ENCODE measurements at regions not wholly inside any gene's neighbourhood (a gene's known extent, or its start where the extent isn't known, plus 50 kb on each side); places are given as distances from the start of the nearest gene placed in this dataset.
A peak's percentile ranks its signal among the peaks of the same experiment; 100 is the strongest.
"Not testable (repeated sequence)": the region's sequence is repeated elsewhere in the genome, so short reads cannot be mapped to it uniquely, and the experiment has no call there.

DNA sequence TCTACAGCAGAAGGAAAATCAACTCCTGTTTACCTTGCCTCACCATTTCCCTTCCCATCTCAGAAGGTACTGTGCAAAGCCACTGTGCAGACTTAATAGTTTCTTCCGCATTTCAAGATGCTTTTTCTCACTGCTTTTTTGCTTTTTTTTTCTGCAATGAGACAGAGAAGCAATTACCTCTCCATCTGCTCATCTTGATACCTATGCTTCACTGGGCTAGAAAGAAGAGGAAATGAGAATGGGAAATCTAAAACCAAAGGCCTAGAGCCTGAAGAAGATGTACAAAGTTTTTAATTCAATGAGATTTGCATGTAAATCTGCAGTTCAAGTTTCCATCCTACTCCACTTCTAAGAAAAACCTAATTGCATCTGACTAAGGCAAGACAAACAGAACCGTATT is 238.1 kb upstream of the SETMAR start:
- Mint-ChIP-seq H3K27ac (no peak overlapping the region), H3K27me3 (no peaks in the 10 kb centered on the region), H3K4me1 (ENCODE audit: low read depth in 2 of 2) (no peaks in the 10 kb centered on the region), H3K9me3 (peaks cover 0 to 2% of the 10 kb centered on the region in 2 donors), H3K4me3 (no peak overlapping the region), H3K36me3 (ENCODE audit: insufficient read depth) (peaks cover 3% of the 10 kb centered on the region)
- no peak for DNase-seq
- peak; percentile 26 for ATAC-seq (replicated peaks)

DNA sequence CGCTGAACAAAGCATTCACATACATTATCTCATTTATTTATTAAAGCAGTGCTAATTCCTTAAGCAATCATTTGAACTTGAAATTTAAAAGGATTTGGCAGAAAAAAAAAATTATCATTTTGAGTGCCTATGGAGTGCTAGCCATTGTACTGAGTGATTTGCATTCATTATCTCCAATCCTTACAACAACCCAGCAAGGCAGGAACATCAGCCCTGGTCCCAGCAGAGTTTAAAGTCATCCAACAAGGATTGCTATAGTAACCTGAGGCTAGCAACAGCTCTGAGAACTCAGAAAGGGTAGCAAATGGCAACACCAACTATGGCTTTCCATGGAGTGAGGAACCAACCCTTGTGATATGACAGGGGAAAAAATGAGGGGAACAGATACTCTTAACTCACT is 237.6 kb upstream of the SETMAR start:
- no peak for ATAC-seq (replicated peaks)
- DNase-seq: no peak
- H3K4me3 Mint-ChIP-seq: no peak overlapping the region
- H3K4me1 Mint-ChIP-seq (ENCODE audit: low read depth in 2 of 2): no peaks in the 10 kb centered on the region
- H3K27ac Mint-ChIP-seq: no peak overlapping the region
- H3K9me3 Mint-ChIP-seq: peaks cover 0 to 2% of the 10 kb centered on the region in 2 donors
- H3K36me3 Mint-ChIP-seq (ENCODE audit: insufficient read depth): peaks cover 3% of the 10 kb centered on the region
- H3K27me3 Mint-ChIP-seq: no peaks in the 10 kb centered on the region

DNA sequence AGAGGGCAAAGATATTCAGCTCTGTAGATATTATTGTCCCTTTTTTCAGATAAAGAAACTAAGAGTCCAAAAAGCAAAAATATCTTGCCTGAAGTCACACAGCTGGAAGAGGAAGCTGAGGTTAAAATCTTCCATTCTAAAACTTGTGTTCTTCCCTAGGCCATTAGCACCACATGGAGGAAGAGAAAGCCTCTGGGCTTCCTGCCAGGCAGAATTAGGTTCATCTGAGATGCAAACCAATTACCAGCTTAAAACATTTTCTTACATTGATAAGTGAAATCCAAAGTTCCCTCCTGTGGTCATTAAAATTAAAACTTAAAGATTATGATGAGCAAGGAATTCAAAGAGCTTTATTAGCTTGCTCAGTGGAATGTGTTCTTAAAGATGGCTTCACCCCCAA is 235.3 kb upstream of the SETMAR start:
- no peak for DNase-seq
- Mint-ChIP-seq H3K4me3 (no peak overlapping the region), H3K27me3 (no peaks in the 10 kb centered on the region), H3K4me1 (ENCODE audit: low read depth in 2 of 2) (no peaks in the 10 kb centered on the region), H3K27ac (no peak overlapping the region), H3K9me3 (peaks cover 5 to 7% of the 10 kb centered on the region in 2 donors), H3K36me3 (ENCODE audit: insufficient read depth) (peaks cover 3% of the 10 kb centered on the region)
- no peak for ATAC-seq (replicated peaks)

DNA sequence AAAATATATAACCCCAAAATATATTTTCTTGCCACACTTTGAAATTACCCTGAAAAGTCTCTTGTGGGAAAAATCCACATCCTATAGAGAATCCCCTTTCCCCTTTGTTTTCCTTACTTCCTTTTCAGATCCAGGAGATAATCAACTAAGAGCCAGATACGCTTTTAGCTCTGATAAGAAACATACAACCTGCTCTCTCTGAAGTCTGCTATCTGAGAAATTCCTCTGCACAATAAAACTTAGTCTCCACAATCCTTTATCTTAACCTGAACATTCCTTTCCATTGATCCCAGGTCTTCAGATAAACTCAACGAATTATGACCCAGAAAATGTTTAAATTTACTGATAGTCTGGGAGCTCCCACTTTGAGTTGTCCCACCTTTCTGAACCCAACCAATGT is 233.4 kb upstream of the SETMAR start:
- peaks cover 8 to 9% of the 10 kb centered on the region in 2 donors for H3K9me3 Mint-ChIP-seq
- H3K27me3 Mint-ChIP-seq: no peaks in the 10 kb centered on the region
- DNase-seq: no peak
- ATAC-seq (replicated peaks): no peak
- peaks cover 3% of the 10 kb centered on the region for H3K36me3 Mint-ChIP-seq (ENCODE audit: insufficient read depth)
- no peaks in the 10 kb centered on the region for H3K4me1 Mint-ChIP-seq (ENCODE audit: low read depth in 2 of 2)
- no peak overlapping the region for H3K4me3 Mint-ChIP-seq
- H3K27ac Mint-ChIP-seq: no peak overlapping the region

DNA sequence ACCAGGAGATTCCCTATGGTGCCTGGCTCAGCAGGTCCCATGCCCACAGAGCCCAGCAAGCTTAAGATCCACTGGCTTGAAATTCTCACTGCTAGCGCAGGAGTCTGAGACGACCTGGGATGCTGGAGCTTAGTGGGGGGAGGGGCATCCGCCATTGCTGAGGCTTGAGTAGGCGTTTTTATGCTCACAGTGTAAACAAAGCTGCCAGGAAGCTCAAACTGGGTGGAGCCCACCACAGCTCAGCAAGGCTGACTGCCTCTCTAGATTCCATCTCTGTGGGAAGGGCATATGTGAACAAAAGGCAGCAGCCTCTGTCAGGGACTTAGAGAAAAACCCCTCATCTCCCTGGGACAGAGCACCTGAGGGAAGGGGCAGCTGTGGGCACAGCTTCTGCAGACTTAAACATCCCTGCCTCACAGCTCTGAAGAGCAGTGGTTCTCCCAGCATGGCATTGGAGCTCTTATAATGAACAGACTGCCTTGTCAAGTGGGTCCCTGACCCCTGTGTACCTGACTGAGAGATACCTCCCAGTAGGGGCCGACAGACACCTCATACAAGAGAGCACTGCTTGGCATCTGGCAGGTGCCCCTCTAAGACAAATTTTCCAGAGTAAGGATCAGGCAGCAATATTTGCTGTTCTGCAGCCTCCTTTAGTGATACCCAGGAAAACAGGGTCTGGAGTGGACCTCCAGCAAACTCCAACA is 231.5 kb upstream of the SETMAR start:
- H3K27ac Mint-ChIP-seq: no peak overlapping the region
- H3K27me3 Mint-ChIP-seq: no peaks in the 10 kb centered on the region
- no peaks in the 10 kb centered on the region for H3K4me1 Mint-ChIP-seq (ENCODE audit: low read depth in 2 of 2)
- H3K4me3 Mint-ChIP-seq: no peak overlapping the region
- H3K9me3 Mint-ChIP-seq: peaks cover 9 to 16% of the 10 kb centered on the region in 2 donors
- peaks cover 3% of the 10 kb centered on the region for H3K36me3 Mint-ChIP-seq (ENCODE audit: insufficient read depth)
- ATAC-seq (replicated peaks): no peak
- DNase-seq: no peak

DNA sequence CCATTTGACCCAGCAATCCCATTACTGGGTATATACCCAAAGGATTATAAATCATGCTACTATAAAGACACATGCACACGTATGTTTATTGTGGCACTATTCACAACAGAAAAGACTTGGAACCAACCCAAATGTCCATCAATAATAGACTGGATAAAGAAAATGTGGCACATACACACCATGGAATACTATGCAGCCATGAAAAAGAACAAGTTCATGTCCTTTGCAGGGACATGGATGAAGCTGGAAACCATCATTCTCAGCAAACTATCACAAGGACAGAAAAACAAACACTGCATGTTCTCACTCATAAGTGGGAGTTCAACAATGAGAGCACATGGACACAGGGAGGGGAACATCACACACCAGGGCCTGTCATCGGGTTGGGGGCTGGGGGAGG is 225.9 kb upstream of the SETMAR start:
- H3K27ac Mint-ChIP-seq; ATAC-seq (replicated peaks); H3K27me3 Mint-ChIP-seq; H3K4me1 Mint-ChIP-seq (ENCODE audit: low read depth in 2 of 2); DNase-seq; H3K36me3 Mint-ChIP-seq (ENCODE audit: insufficient read depth); H3K4me3 Mint-ChIP-seq: not testable (repeated sequence)
- H3K9me3 Mint-ChIP-seq: peaks cover 10 to 14% of the 10 kb centered on the region in 2 donors

DNA sequence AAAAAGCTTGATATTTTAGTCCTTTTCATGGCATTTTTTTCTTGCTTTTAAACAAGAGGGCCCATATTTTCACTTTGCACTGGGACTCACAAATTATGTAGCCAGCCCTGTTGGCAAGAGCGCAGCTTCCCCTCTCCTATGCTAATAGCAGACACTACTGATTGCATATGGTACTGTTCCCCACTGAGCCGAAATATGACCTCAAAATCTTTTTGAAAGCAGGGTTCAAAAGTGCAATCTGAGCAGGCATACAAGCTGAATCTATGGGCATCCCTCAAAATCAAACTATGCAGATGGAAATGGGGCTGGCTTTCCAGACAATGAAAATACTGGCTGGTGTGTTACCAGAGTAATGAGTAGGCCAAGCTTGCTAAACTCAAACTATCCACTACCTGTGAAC is 225.2 kb upstream of the SETMAR start:
- no peaks in the 10 kb centered on the region for H3K27me3 Mint-ChIP-seq
- no peak overlapping the region for H3K4me3 Mint-ChIP-seq
- no peaks in the 10 kb centered on the region for H3K4me1 Mint-ChIP-seq (ENCODE audit: low read depth in 2 of 2)
- H3K27ac Mint-ChIP-seq: no peak overlapping the region
- H3K9me3 Mint-ChIP-seq: peaks cover 5 to 8% of the 10 kb centered on the region in 2 donors
- no peak for ATAC-seq (replicated peaks)
- no peak for DNase-seq
- peaks cover 2% of the 10 kb centered on the region for H3K36me3 Mint-ChIP-seq (ENCODE audit: insufficient read depth)

DNA sequence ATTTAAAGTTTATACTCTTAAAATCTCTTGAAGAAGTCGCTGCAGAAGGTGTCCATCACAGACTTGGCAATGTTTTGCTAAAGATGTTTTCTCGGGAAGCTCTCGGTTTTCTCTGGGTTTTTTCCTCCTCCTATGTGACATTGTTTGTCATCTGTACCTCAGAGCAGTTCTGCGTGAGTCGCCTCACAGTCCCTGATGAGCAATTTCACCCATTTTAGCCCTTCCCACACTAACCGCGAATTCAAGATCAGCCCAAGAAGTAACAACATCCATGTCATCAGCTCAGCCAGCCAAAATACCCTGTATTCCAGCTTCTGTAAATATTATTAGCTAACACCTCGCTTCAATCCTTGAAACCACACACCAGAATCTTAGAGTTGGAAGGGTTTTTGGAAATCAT is 224.3 kb upstream of the SETMAR start:
- Mint-ChIP-seq H3K36me3 (ENCODE audit: insufficient read depth) (peaks cover 2% of the 10 kb centered on the region), H3K9me3 (peaks cover 3 to 8% of the 10 kb centered on the region in 2 donors), H3K4me1 (ENCODE audit: low read depth in 2 of 2) (no peaks in the 10 kb centered on the region), H3K4me3 (no peak overlapping the region), H3K27me3 (no peaks in the 10 kb centered on the region), H3K27ac (no peak overlapping the region)
- DNase-seq (no peak), ATAC-seq (replicated peaks) (no peak)

DNA sequence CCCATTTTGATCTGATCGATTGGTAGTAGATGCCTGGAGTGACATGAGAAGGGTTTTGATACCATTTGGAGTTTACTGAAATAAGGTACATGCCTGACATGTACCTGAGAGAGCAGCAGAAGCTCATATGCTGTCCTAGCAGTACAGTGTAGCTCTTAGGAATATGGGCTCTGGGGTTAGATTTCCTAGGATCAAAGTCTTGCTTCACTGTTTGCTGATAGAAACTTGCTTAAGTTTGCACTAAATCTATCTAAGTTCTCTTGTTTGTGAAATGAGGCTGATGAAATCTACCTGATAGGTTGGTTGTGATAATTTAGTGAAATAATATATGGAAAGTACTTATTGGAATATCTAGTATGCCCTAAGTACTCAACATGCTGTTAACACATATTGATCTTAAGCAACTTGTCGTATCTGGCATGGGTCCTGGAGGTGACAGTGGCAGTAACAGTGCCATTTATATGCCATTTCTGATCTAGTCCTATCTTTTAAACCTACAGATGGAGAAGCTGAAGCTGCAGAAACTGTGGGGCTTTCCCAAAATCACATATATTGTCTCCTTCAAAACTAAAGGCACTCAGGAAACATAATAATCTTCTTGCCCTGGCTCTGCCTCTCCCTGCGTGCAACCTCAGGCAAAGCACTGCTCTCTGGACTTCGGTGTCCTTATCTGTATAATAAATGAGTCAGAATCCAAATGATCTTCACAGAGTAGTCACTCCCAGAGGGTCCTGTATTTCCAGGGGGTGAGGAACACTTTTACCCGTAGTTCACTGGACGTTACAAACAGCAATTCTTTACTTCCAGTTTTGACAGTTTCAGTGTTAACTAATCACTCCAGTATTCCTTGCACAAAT is 223.6 kb upstream of the SETMAR start:
- Mint-ChIP-seq H3K9me3 (peaks cover 2 to 8% of the 10 kb centered on the region in 2 donors), H3K27ac (no peak overlapping the region), H3K4me1 (ENCODE audit: low read depth in 2 of 2) (no peaks in the 10 kb centered on the region), H3K27me3 (no peaks in the 10 kb centered on the region), H3K4me3 (no peak overlapping the region), H3K36me3 (ENCODE audit: insufficient read depth) (peaks cover 2% of the 10 kb centered on the region)
- DNase-seq (no peak), ATAC-seq (replicated peaks) (no peak)

DNA sequence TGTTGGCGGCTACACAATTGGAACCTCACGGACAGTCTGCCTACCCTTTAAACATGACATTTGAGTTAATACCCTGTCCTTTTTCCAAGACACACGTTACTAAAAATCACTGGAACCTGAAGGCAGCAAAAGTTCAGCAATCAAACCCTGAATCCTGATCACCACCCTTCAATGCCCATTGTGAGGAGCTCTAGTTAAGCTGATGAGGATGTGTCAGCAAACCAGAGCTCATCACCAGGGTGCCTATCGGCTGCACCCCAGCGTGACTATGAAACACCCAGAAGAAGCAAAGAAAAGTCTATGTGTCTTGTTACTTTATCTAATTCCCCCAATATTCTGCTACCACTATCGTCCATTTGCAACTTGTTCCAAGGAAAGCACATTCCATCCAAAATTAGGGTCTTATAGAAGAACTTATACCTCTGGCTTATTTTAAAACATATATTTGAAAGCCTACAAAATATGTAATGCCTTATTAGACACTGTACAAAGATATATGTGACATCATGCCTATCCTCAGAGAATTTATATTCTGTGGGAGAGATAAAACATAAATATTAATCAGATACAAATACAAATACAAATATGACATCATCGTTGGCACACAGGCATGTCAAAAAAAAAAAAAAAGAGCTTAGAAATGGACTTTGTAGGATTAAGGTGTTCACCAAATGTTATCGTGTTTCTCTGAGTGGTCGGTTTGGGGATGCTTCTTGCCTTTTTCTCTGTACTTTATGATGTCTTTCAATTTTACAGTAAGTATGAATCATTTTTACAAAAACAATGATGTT is 219.7 kb upstream of the SETMAR start:
- H3K4me3 Mint-ChIP-seq: no peak overlapping the region
- H3K9me3 Mint-ChIP-seq: peaks cover 0 to 5% of the 10 kb centered on the region in 2 donors
- H3K4me1 Mint-ChIP-seq (ENCODE audit: low read depth in 2 of 2): no peaks in the 10 kb centered on the region
- H3K36me3 Mint-ChIP-seq (ENCODE audit: insufficient read depth): peaks cover 2% of the 10 kb centered on the region
- no peak for DNase-seq
- ATAC-seq (replicated peaks): no peak
- H3K27me3 Mint-ChIP-seq: no peaks in the 10 kb centered on the region
- H3K27ac Mint-ChIP-seq: no peak overlapping the region

DNA sequence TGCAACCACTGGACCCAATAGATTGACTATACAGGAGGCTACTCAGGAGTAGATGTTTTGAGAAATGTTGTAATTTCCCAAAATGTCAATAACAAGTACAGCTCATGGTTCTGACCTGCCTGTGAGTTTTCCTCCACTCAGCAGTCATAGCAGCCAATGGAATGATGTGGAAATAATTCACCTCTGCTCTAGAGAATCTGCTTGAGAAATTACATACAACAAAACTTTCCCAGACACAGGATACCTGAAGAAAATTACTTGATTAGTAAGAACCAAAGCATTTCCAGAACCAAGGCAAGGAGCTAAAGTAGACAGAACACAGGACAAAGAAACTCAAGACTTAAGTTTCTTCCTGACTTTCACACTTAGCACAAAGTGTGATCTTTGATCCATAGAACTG is 218.9 kb upstream of the SETMAR start:
- Mint-ChIP-seq H3K36me3 (ENCODE audit: insufficient read depth) (peaks cover under 1% of the 10 kb centered on the region), H3K27me3 (no peaks in the 10 kb centered on the region), H3K4me1 (ENCODE audit: low read depth in 2 of 2) (no peaks in the 10 kb centered on the region), H3K4me3 (no peak overlapping the region), H3K27ac (no peak overlapping the region), H3K9me3 (peaks cover 0 to 5% of the 10 kb centered on the region in 2 donors)
- DNase-seq (no peak), ATAC-seq (replicated peaks) (no peak)

DNA sequence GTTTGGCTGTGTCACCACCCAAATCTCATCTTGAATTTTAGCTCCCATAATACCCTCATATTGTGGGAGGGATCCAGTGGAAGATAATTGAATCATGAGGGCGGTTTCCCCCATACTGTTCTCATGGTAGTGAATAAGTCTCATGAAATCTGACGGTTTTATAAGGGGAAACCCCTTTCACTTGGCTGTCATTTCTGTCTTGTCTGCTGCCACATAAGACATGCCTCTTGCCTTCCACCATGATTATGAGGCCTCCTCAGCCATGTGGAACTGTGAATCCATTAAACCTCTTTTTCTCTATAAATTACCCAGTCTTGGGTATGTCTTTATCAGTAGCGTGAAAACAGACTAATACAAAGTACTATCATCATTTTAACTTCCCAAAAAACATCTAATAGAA is 216.5 kb upstream of the SETMAR start:
- H3K27me3 Mint-ChIP-seq; H3K36me3 Mint-ChIP-seq (ENCODE audit: insufficient read depth); H3K9me3 Mint-ChIP-seq; H3K4me1 Mint-ChIP-seq (ENCODE audit: low read depth in 2 of 2); DNase-seq; H3K27ac Mint-ChIP-seq; ATAC-seq (replicated peaks); H3K4me3 Mint-ChIP-seq: not testable (repeated sequence)

DNA sequence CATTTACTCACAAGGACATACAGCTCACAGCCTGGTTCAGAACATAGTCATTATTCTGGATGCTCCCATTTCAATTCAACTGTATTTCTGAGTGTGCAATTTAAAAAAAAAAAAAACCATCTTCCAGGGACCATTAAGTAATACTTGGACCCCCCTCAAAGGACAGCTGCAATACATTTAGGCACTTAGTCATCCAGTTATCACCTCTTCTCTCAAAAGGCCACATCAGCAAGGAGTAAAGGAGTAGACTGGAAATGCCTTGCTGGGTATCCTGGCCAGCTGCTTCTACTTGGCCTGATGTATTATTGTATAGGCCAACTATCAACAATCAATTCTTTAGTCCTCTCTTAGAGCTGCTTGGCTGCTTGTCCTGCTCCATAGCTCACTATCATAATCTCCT is 211.4 kb upstream of the SETMAR start:
- Mint-ChIP-seq H3K9me3 (no peaks in the 10 kb centered on the region), H3K4me3 (no peak overlapping the region), H3K4me1 (ENCODE audit: low read depth in 2 of 2) (no peaks in the 10 kb centered on the region), H3K27ac (no peak overlapping the region), H3K36me3 (ENCODE audit: insufficient read depth) (no peaks in the 10 kb centered on the region), H3K27me3 (no peaks in the 10 kb centered on the region)
- ATAC-seq (replicated peaks) (no peak), DNase-seq (no peak)
